ENCODE measurements at regions not wholly inside any gene's neighbourhood (a gene's known extent, or its start where the extent isn't known, plus 50 kb on each side); places are given as distances from the start of the nearest gene placed in this dataset.

DNA sequence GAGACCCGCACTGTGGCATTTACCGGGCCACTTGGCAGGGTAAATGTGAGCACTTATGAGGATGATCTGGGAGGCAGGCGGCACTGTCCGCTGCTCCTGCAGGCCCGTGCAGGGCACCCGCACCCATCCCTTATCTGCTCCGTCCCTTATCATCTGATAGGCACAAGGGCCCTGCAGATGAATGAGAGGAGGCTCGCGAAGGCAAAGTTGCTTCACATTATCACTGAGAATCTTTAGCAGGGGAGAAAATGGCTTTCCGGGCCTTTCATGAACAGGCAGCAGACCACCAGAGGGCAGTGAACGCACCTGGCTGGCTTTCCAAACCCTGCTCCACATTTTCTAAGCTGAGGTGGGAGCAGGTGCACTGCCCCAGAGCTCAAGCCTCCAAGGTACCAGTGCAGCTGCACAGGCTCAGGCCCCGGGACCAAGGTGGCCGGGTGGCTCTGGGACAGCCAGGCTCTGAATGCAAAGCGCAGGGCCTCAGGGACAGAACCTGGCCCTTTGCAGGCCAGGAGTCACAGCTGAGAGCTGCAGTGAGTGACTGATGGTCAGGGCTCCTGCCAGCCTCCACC, 165.6 kb downstream of the SHANK2 start:
- Histone ChIP-seq H3K27me3 (ENCODE audit: low read length) (no peaks in the 10 kb centered on the region), H3K9me2 (replicated peaks; ENCODE audit: insufficient read depth, low read length) (no peaks in the 10 kb centered on the region), H3K9me3 (ENCODE audit: insufficient read depth, low read length) (no peaks in the 10 kb centered on the region), H3K36me3 (ENCODE audit: low read length) (no peaks in the 10 kb centered on the region), H3K27ac (ENCODE audit: low read depth, low read length) (no peak overlapping the region), H4K20me1 (ENCODE audit: low read depth, low read length) (no peaks in the 10 kb centered on the region), H3F3A (ENCODE audit: insufficient read depth) (no peaks in the 10 kb centered on the region), H2AFZ (ENCODE audit: low read depth, low read length, severe bottlenecking) (no peak overlapping the region), H3K4me3 (ENCODE audit: insufficient read depth, low read length, poor library complexity, severe bottlenecking) (no peak overlapping the region), H3K4me2 (ENCODE audit: low read depth, low read length, poor library complexity, severe bottlenecking) (no peak overlapping the region), H3K79me2 (ENCODE audit: insufficient read depth, low read length) (no peaks in the 10 kb centered on the region), H3K9ac (ENCODE audit: low read length) (no peak overlapping the region)
- TF ChIP-seq EZH2phosphoT487 (conservative IDR thresholded peaks at IDR 0.05; ENCODE audit: low read length): no peak
- TF ChIP-seq, protein P1, sequence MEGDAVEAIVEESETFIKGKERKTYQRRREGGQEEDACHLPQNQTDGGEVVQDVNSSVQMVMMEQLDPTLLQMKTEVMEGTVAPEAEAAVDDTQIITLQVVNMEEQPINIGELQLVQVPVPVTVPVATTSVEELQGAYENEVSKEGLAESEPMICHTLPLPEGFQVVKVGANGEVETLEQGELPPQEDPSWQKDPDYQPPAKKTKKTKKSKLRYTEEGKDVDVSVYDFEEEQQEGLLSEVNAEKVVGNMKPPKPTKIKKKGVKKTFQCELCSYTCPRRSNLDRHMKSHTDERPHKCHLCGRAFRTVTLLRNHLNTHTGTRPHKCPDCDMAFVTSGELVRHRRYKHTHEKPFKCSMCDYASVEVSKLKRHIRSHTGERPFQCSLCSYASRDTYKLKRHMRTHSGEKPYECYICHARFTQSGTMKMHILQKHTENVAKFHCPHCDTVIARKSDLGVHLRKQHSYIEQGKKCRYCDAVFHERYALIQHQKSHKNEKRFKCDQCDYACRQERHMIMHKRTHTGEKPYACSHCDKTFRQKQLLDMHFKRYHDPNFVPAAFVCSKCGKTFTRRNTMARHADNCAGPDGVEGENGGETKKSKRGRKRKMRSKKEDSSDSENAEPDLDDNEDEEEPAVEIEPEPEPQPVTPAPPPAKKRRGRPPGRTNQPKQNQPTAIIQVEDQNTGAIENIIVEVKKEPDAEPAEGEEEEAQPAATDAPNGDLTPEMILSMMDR (IDR thresholded peaks at IDR 0.05; ENCODE audit: insufficient read depth, low read length, poor library complexity, severe bottlenecking): peak; percentile 57

DNA sequence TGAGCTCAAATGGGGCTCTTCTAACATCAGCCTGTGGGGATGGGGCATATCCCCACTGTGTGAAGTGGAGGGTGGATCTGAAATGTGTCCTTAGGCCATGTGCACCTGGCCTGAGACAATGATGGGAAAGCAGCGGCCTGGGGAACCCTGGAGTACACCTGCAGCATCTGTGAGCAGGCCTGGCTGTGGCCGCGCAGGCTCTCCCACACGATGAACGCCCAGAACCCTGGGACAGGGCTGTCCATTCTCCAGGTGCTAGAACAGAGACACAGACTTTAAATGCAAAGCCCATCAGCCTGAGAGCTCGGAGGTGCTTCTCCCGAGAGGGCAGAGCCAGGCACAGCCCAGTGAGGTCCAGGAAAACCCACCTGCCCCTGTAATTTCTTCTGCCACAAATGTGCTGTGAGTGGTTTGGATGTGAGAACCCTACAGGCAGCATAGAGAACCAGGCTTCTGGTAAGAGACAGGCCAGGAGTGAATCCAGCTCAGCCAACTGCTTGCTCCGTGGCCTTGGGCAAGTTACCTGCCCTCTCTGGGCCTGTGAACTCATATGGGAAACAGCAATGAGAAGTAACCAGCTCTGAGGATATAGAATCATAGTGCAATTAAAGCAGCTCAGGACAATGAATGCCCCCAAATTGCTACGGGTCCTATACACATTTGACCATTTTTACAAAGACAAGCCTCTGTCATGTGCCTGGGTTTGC, 167.9 kb downstream of the SHANK2 start:
- no peak overlapping the region for H3K4me3 ChIP-seq (ENCODE audit: insufficient read depth, low read length, poor library complexity, severe bottlenecking)
- no peak overlapping the region for H3K9ac ChIP-seq (ENCODE audit: low read length)
- no peaks in the 10 kb centered on the region for H3F3A ChIP-seq (ENCODE audit: insufficient read depth)
- no peaks in the 10 kb centered on the region for H3K27me3 ChIP-seq (ENCODE audit: low read length)
- H4K20me1 ChIP-seq (ENCODE audit: low read depth, low read length): no peaks in the 10 kb centered on the region
- H3K4me2 ChIP-seq (ENCODE audit: low read depth, low read length, poor library complexity, severe bottlenecking): no peak overlapping the region
- no peaks in the 10 kb centered on the region for H3K9me2 ChIP-seq (replicated peaks; ENCODE audit: insufficient read depth, low read length)
- no peak overlapping the region for H3K27ac ChIP-seq (ENCODE audit: low read depth, low read length)
- TF ChIP-seq EZH2phosphoT487 (conservative IDR thresholded peaks at IDR 0.05; ENCODE audit: low read length): no peak
- TF ChIP-seq, protein P1 (IDR thresholded peaks at IDR 0.05; ENCODE audit: insufficient read depth, low read length, poor library complexity, severe bottlenecking): no peak
- no peaks in the 10 kb centered on the region for H3K36me3 ChIP-seq (ENCODE audit: low read length)
- no peaks in the 10 kb centered on the region for H3K9me3 ChIP-seq (ENCODE audit: insufficient read depth, low read length)
- no peaks in the 10 kb centered on the region for H3K79me2 ChIP-seq (ENCODE audit: insufficient read depth, low read length)
- H2AFZ ChIP-seq (ENCODE audit: low read depth, low read length, severe bottlenecking): no peak overlapping the region

DNA sequence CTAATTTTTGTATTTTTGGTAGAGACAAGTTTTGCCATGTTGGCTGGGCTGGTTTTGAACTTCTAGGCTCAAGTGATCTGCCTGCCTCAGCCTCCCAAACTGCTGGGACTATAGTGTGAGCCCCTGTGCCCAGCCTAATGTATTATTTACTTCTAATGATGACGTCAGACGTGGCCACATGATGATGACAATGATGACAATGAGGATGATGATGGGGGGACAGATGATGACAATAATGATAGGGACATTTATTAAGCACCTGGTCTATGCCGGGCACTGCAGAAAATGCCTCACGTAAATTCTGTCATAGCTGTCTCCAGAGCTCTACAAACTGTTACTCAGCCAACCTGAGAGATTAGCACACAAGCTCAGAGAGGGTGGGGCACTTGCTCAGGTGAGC, 169.3 kb downstream of the SHANK2 start:
- H2AFZ ChIP-seq (ENCODE audit: low read depth, low read length, severe bottlenecking): no peak overlapping the region
- no peaks in the 10 kb centered on the region for H3K36me3 ChIP-seq (ENCODE audit: low read length)
- no peak for TF ChIP-seq EZH2phosphoT487 (conservative IDR thresholded peaks at IDR 0.05; ENCODE audit: low read length)
- TF ChIP-seq, protein P1 (IDR thresholded peaks at IDR 0.05; ENCODE audit: insufficient read depth, low read length, poor library complexity, severe bottlenecking): no peak
- no peak overlapping the region for H3K9ac ChIP-seq (ENCODE audit: low read length)
- no peak overlapping the region for H3K4me2 ChIP-seq (ENCODE audit: low read depth, low read length, poor library complexity, severe bottlenecking)
- H3K9me3 ChIP-seq (ENCODE audit: insufficient read depth, low read length): no peaks in the 10 kb centered on the region
- no peaks in the 10 kb centered on the region for H4K20me1 ChIP-seq (ENCODE audit: low read depth, low read length)
- H3K4me3 ChIP-seq (ENCODE audit: insufficient read depth, low read length, poor library complexity, severe bottlenecking): no peak overlapping the region
- H3F3A ChIP-seq (ENCODE audit: insufficient read depth): no peaks in the 10 kb centered on the region
- H3K79me2 ChIP-seq (ENCODE audit: insufficient read depth, low read length): no peaks in the 10 kb centered on the region
- no peaks in the 10 kb centered on the region for H3K9me2 ChIP-seq (replicated peaks; ENCODE audit: insufficient read depth, low read length)
- H3K27ac ChIP-seq (ENCODE audit: low read depth, low read length): no peak overlapping the region
- no peaks in the 10 kb centered on the region for H3K27me3 ChIP-seq (ENCODE audit: low read length)
